Nephron progenitor cell (in vitro differentiated cells): ENCODE measurements at regions not wholly inside any gene's neighbourhood (a gene's known extent, or its start where the extent isn't known, plus 50 kb on each side); places are given as distances from the start of the nearest gene placed in this dataset.
"Not testable (repeated sequence)": the region's sequence is repeated elsewhere in the genome, so short reads cannot be mapped to it uniquely, and the experiment has no call there.

Experiments
- DNase-seq: peaks from one replicate; pipeline ENCODE4 v3.0.0; 2021
- H3K27ac Mint-ChIP-seq: 2 replicates; pipeline ENCODE4 v1.8.0; 2021; ENCODE audit warnings: mild to moderate bottlenecking, moderate library complexity, mixed read lengths
- H3K27me3 Mint-ChIP-seq: 2 replicates; pipeline ENCODE4 v1.8.0; 2021; ENCODE audit warnings: mild to moderate bottlenecking, low read depth, mixed read lengths; ENCODE audit not compliant: poor library complexity
- H3K36me3 Mint-ChIP-seq: 2 replicates; pipeline ENCODE4 v1.8.0; 2021; ENCODE audit warnings: low read depth, mixed read lengths
- H3K4me1 Mint-ChIP-seq: 2 replicates; pipeline ENCODE4 v1.8.0; 2021; ENCODE audit warnings: mixed read lengths
- H3K4me3 Mint-ChIP-seq: 2 replicates; pipeline ENCODE4 v1.8.0; 2021; ENCODE audit warnings: mild to moderate bottlenecking, moderate library complexity, mixed read lengths
- H3K9me3 Mint-ChIP-seq: 2 replicates; pipeline ENCODE4 v1.8.0; 2021; ENCODE audit warnings: mild to moderate bottlenecking, moderate library complexity, mixed read lengths
- CTCF ChIP-seq: fragments of 200-600 bp; sonication (generic); IDR thresholded peaks from 2 replicates; pipeline ENCODE4 v1.5.0; 2021; ENCODE audit warnings: antibody characterized with exemption

GRCh38 chr12:3419558-3419957, 71.4 kb upstream of the PRMT8 start:
- H3K4me1 Mint-ChIP-seq = peaks cover 19% of the 10 kb centered on the region
- DNase-seq = no peak
- TF ChIP-seq CTCF = no peak
- no peak overlapping the region for H3K4me3 Mint-ChIP-seq
- peaks cover 11% of the 10 kb centered on the region for H3K9me3 Mint-ChIP-seq
- no peak overlapping the region for H3K27ac Mint-ChIP-seq
- H3K36me3 Mint-ChIP-seq = no peaks in the 10 kb centered on the region
- peaks cover 9% of the 10 kb centered on the region for H3K27me3 Mint-ChIP-seq

GRCh38 chr12:3420693-3421092, 70.3 kb upstream of the PRMT8 start:
- TF ChIP-seq CTCF = no peak
- no peaks in the 10 kb centered on the region for H3K36me3 Mint-ChIP-seq
- H3K9me3 Mint-ChIP-seq = peaks cover 3% of the 10 kb centered on the region
- no peak for DNase-seq
- peaks cover 19% of the 10 kb centered on the region for H3K4me1 Mint-ChIP-seq
- no peak overlapping the region for H3K27ac Mint-ChIP-seq
- H3K27me3 Mint-ChIP-seq = peaks cover 9% of the 10 kb centered on the region
- H3K4me3 Mint-ChIP-seq = no peak overlapping the region

- peak overlapping the region; percentile 72 for H3K27ac Mint-ChIP-seq
- H3K9me3 Mint-ChIP-seq = peaks cover 3% of the 10 kb centered on the region
- H3K27me3 Mint-ChIP-seq = peaks cover 5% of the 10 kb centered on the region
- TF ChIP-seq CTCF = no peak
- H3K36me3 Mint-ChIP-seq = no peaks in the 10 kb centered on the region
- no peak overlapping the region for H3K4me3 Mint-ChIP-seq
- H3K4me1 Mint-ChIP-seq = peaks cover 15% of the 10 kb centered on the region
- no peak for DNase-seq
These were observed 69.6 kb upstream of the PRMT8 start for GRCh38 chr12:3421191-3421978.

GRCh38 chr12:3424796-3425195, 66.2 kb upstream of the PRMT8 start:
- not testable (repeated sequence) for H3K4me3 Mint-ChIP-seq, DNase-seq, H3K36me3 Mint-ChIP-seq, H3K27ac Mint-ChIP-seq, H3K27me3 Mint-ChIP-seq
- Mint-ChIP-seq H3K4me1 (peaks cover 21% of the 10 kb centered on the region), H3K9me3 (peaks cover 10% of the 10 kb centered on the region)

- Mint-ChIP-seq H3K4me1 (peaks cover 38% of the 10 kb centered on the region), H3K9me3 (peaks cover 16% of the 10 kb centered on the region), H3K27me3 (peaks cover 3% of the 10 kb centered on the region), H3K4me3 (no peak overlapping the region), H3K27ac (peak overlapping the region; percentile 37), H3K36me3 (peaks cover 5% of the 10 kb centered on the region)
- no peak for TF ChIP-seq CTCF
- DNase-seq = no peak
These were observed 63.0 kb upstream of the PRMT8 start for GRCh38 chr12:3427956-3428355.

- no peak for DNase-seq
- TF ChIP-seq CTCF = no peak
- Mint-ChIP-seq H3K9me3 (peaks cover 16% of the 10 kb centered on the region), H3K4me3 (peak overlapping the region; percentile 27), H3K4me1 (peaks cover 42% of the 10 kb centered on the region), H3K27ac (peak overlapping the region; percentile 59), H3K27me3 (peaks cover 3% of the 10 kb centered on the region), H3K36me3 (peaks cover 5% of the 10 kb centered on the region)
These were observed 62.4 kb upstream of the PRMT8 start for GRCh38 chr12:3428631-3429030.

GRCh38 chr12:3429523-3429922, 61.5 kb upstream of the PRMT8 start:
- not testable (repeated sequence) for H3K27ac Mint-ChIP-seq, H3K36me3 Mint-ChIP-seq, DNase-seq, H3K27me3 Mint-ChIP-seq, H3K4me3 Mint-ChIP-seq
- H3K4me1 Mint-ChIP-seq = peaks cover 42% of the 10 kb centered on the region
- H3K9me3 Mint-ChIP-seq = peaks cover 16% of the 10 kb centered on the region
